ENCODE measurements at regions not wholly inside any gene's neighbourhood (a gene's known extent, or its start where the extent isn't known, plus 50 kb on each side); places are given as distances from the start of the nearest gene placed in this dataset.
A peak's percentile ranks its signal among the peaks of the same experiment; 100 is the strongest.

GRCh38 chr6:113642001-113642713 is 215.0 kb upstream of the MARCKS start:
- no peak for TF ChIP-seq CTCF (IDR thresholded peaks at IDR 0.05; ENCODE audit: low read length, missing control alignments)
- DNase-seq (ENCODE audit: low read depth): no peak
- H3K4me3 ChIP-seq (replicated peaks; ENCODE audit: low read depth, low read length): no peak overlapping the region

GRCh38 chr6:113642714-113643406 is 214.3 kb upstream of the MARCKS start:
- no peak overlapping the region for H3K4me3 ChIP-seq (replicated peaks; ENCODE audit: low read depth, low read length)
- no peak for DNase-seq (ENCODE audit: low read depth)
- no peak for TF ChIP-seq CTCF (IDR thresholded peaks at IDR 0.05; ENCODE audit: low read length, missing control alignments)

- H3K4me3 ChIP-seq (replicated peaks; ENCODE audit: low read depth, low read length): no peak overlapping the region
- no peak for DNase-seq (ENCODE audit: low read depth)
- TF ChIP-seq CTCF (IDR thresholded peaks at IDR 0.05; ENCODE audit: low read length, missing control alignments): no peak
Measured at GRCh38 chr6:113643407-113643770, 213.8 kb upstream of the MARCKS start.

GRCh38 chr6:113644861-113645575 is 212.1 kb upstream of the MARCKS start:
- H3K4me3 ChIP-seq (replicated peaks; ENCODE audit: low read depth, low read length): no peak overlapping the region
- peak; percentile 96 for DNase-seq (ENCODE audit: low read depth)
- no peak for TF ChIP-seq CTCF (IDR thresholded peaks at IDR 0.05; ENCODE audit: low read length, missing control alignments)

GRCh38 chr6:113645576-113645970 is 211.6 kb upstream of the MARCKS start:
- TF ChIP-seq CTCF (IDR thresholded peaks at IDR 0.05; ENCODE audit: low read length, missing control alignments): no peak
- DNase-seq (ENCODE audit: low read depth): peak; percentile 78
- no peak overlapping the region for H3K4me3 ChIP-seq (replicated peaks; ENCODE audit: low read depth, low read length)

- no peak for DNase-seq (ENCODE audit: low read depth)
- H3K4me3 ChIP-seq (replicated peaks; ENCODE audit: low read depth, low read length): no peak overlapping the region
- TF ChIP-seq CTCF (IDR thresholded peaks at IDR 0.05; ENCODE audit: low read length, missing control alignments): no peak
Measured at GRCh38 chr6:113645986-113646385, 211.2 kb upstream of the MARCKS start.
